MCF 10A (cell line): ENCODE measurements at regions not wholly inside any gene's neighbourhood (a gene's known extent, or its start where the extent isn't known, plus 50 kb on each side); places are given as distances from the start of the nearest gene placed in this dataset.
"Not testable (repeated sequence)": the region's sequence is repeated elsewhere in the genome, so short reads cannot be mapped to it uniquely, and the experiment has no call there.

Experiments
- BruUV-seq: library from RNA; stranded (reverse); fragments of 400-500 nt; replicated peaks from 2 replicates; lab custom pipeline; 2021; lab: Mats Ljungman, UMichigan
- CTCF ChIA-PET: fragments of 300-600 bp; sonication (Branson Sonifier 250); formaldehyde crosslinking; extraction: SDS; loops from one replicate; lab custom pipeline; 2021; ENCODE audit warnings: antibody characterized with exemption, inconsistent platforms; lab: Yijun Ruan, JAX
- POLR2A ChIA-PET: fragments of 300-600, 350-650 bp; sonication (Branson Sonifier 250); formaldehyde crosslinking; extraction: SDS; loops from one replicate; lab custom pipeline; 2020; ENCODE audit warnings: antibody characterized with exemption, inconsistent platforms; lab: Yijun Ruan, JAX
- DNase-seq: peaks from one replicate; pipeline ENCODE4 v3.0.0-alpha.2; 2018; ENCODE audit not compliant: unreplicated experiment
- H3K27ac Mint-ChIP-seq: one replicate; pipeline ENCODE4 v1.8.0; 2022; ENCODE audit warnings: mild to moderate bottlenecking, low read depth, mixed read lengths; ENCODE audit not compliant: unreplicated experiment
- H3K27me3 Mint-ChIP-seq: one replicate; pipeline ENCODE4 v1.8.0; 2022; ENCODE audit warnings: mixed read lengths; ENCODE audit not compliant: insufficient read depth, unreplicated experiment
- H3K36me3 Mint-ChIP-seq: one replicate; pipeline ENCODE4 v1.8.0; 2022; ENCODE audit warnings: mild to moderate bottlenecking, moderate library complexity, mixed read lengths; ENCODE audit not compliant: insufficient read depth, unreplicated experiment
- H3K4me1 Mint-ChIP-seq: one replicate; pipeline ENCODE4 v1.8.0; 2022; ENCODE audit warnings: mixed read lengths; ENCODE audit not compliant: insufficient read depth, unreplicated experiment
- H3K4me3 Mint-ChIP-seq: one replicate; pipeline ENCODE4 v1.8.0; 2022; ENCODE audit warnings: mild to moderate bottlenecking, moderate library complexity, mixed read lengths; ENCODE audit not compliant: unreplicated experiment
- H3K9me3 Mint-ChIP-seq: one replicate; pipeline ENCODE4 v1.8.0; 2022; ENCODE audit warnings: mixed read lengths; ENCODE audit not compliant: unreplicated experiment
- intact Hi-C: fragments of 100-400 bp; cut with micrococcal nuclease; formaldehyde crosslinking; loops from 2 replicates; pipeline ENCODE4 v1.14.1; 2022
- TF ChIP-seq, protein P1 (sequence below): fragments of 200-600 bp; IDR thresholded peaks from one replicate; pipeline ENCODE4 v1.8.0; 2022; ENCODE audit warnings: antibody characterized with exemption, mild to moderate bottlenecking; ENCODE audit not compliant: unreplicated experiment

GRCh38 chr6:86203044-86203443, 560.4 kb upstream of the SYNCRIP start:
- TF ChIP-seq, protein P1, sequence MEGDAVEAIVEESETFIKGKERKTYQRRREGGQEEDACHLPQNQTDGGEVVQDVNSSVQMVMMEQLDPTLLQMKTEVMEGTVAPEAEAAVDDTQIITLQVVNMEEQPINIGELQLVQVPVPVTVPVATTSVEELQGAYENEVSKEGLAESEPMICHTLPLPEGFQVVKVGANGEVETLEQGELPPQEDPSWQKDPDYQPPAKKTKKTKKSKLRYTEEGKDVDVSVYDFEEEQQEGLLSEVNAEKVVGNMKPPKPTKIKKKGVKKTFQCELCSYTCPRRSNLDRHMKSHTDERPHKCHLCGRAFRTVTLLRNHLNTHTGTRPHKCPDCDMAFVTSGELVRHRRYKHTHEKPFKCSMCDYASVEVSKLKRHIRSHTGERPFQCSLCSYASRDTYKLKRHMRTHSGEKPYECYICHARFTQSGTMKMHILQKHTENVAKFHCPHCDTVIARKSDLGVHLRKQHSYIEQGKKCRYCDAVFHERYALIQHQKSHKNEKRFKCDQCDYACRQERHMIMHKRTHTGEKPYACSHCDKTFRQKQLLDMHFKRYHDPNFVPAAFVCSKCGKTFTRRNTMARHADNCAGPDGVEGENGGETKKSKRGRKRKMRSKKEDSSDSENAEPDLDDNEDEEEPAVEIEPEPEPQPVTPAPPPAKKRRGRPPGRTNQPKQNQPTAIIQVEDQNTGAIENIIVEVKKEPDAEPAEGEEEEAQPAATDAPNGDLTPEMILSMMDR = no peak

GRCh38 chr6:86193821-86194220, 551.1 kb upstream of the SYNCRIP start:
- Mint-ChIP-seq H3K9me3 (no peaks in the 10 kb centered on the region), H3K36me3 (peaks cover 7% of the 10 kb centered on the region), H3K4me3 (no peak overlapping the region), H3K4me1 (no peaks in the 10 kb centered on the region), H3K27ac (no peak overlapping the region), H3K27me3 (no peaks in the 10 kb centered on the region)
- BruUV-seq = no TSS peak
- DNase-seq = no peak
- intact Hi-C loops = no loop called here
- POLR2A ChIA-PET = no interaction called here
- TF ChIP-seq, protein P1 = no peak
- CTCF ChIA-PET = interaction anchor here (0.6 kb wide), 1 partner anchor 84 kb away, joined by 3 read pairs; no protein-coding TSS in a partner anchor

More at GRCh38 chr6:86203044-86203443, 560.4 kb upstream of the SYNCRIP start:
- Mint-ChIP-seq H3K4me1 (no peaks in the 10 kb centered on the region), H3K4me3 (no peak overlapping the region), H3K27ac (no peak overlapping the region), H3K36me3 (no peaks in the 10 kb centered on the region), H3K27me3 (no peaks in the 10 kb centered on the region), H3K9me3 (peaks cover 20% of the 10 kb centered on the region)
- intact Hi-C loops = no loop called here
- ChIA-PET CTCF (no interaction called here), POLR2A (no interaction called here)
- no peak for DNase-seq
- no TSS peak for BruUV-seq

DNA sequence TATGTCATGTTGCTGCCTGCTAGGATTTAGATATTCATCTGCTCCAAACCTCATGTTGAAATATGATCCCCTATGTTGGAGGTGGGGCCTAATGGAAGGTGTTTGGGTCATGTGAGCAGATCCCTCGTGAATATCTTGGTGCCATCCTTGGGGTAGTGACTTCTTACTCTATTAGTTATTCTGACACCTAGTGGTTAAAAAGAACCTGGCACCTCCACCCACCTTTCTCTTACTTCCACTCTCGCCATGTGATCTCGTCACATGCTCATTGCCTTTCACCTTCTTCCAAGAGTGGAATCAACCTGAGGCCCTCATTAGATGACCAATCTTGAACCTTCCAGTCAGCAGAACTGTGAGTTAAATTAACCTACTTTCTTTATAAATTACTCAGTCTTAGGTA, 549.4 kb upstream of the SYNCRIP start:
- Mint-ChIP-seq H3K4me3 (no peak overlapping the region), H3K27me3 (no peaks in the 10 kb centered on the region), H3K4me1 (no peaks in the 10 kb centered on the region), H3K27ac (no peak overlapping the region), H3K9me3 (no peaks in the 10 kb centered on the region), H3K36me3 (peaks cover 7% of the 10 kb centered on the region)
- POLR2A ChIA-PET = no interaction called here
- no TSS peak for BruUV-seq
- intact Hi-C loops = loop anchor here (1.0 kb wide), 1 partner anchor 269 kb away; no protein-coding TSS in a partner anchor
- CTCF ChIA-PET = no interaction called here
- peak; percentile 37 for DNase-seq
- TF ChIP-seq, protein P1 = peak; percentile 17

DNA sequence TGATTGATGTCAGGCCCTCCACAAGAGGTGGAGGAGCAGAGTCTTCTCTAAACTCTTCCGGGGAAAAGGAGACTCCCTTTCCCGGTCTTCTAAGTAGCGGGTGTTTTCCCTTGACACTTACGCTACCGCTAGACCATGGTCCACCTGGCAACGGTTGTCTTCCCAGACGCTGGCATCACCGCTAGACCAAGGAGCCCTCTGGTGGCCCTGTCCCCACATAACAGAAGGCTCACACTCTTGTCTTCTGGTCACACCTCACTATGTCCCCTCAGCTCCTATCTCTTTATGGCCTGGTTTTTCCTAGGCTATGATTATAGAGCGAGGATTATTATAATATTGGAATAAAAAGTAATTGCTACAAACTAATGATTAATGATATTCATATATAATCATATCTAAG, 532.5 kb upstream of the SYNCRIP start:
- CTCF ChIA-PET = interaction anchor here (0.8 kb wide), 1 partner anchor 136 kb away, joined by 5 read pairs; no protein-coding TSS in a partner anchor
- BruUV-seq, H3K9me3 Mint-ChIP-seq, H3K4me1 Mint-ChIP-seq, H3K36me3 Mint-ChIP-seq, POLR2A ChIA-PET, H3K27ac Mint-ChIP-seq, H3K4me3 Mint-ChIP-seq, H3K27me3 Mint-ChIP-seq: not testable (repeated sequence)
- DNase-seq = peak; percentile 31
- intact Hi-C loops = loop anchor here (1.0 to 2.0 kb wide), 2 partner anchors 252 to 418 kb away; no protein-coding TSS in a partner anchor
